ENCODE measurements at regions not wholly inside any gene's neighbourhood (a gene's known extent, or its start where the extent isn't known, plus 50 kb on each side); places are given as distances from the start of the nearest gene placed in this dataset. TPM values are rescaled to one million over a fixed set of nuclear protein-coding genes. Genes with fewer than 3 reads are reported as not detected.

Small RNAs in the stretch of these regions (small RNA-seq; reads per million reads assigned to genes)
- not detected for gene RNU6-438P (ENCODE audit: low replicate concordance)

All from GM23338 (cell line).